T1000 (cell line): ENCODE measurements at regions not wholly inside any gene's neighbourhood (a gene's known extent, or its start where the extent isn't known, plus 50 kb on each side); places are given as distances from the start of the nearest gene placed in this dataset.
"Not testable (repeated sequence)": the region's sequence is repeated elsewhere in the genome, so short reads cannot be mapped to it uniquely, and the experiment has no call there.

Experiments used
- DNase-seq: peaks from one replicate; lab custom pipeline; 2025; ENCODE audit warnings: mixed read lengths; lab: John Stamatoyannopoulos, UW

GRCh38 chr18:22701326-22701725 is 231.8 kb upstream of the RBBP8 start:
- no peak for DNase-seq

GRCh38 chr18:22701795-22702194 is 231.3 kb upstream of the RBBP8 start:
- DNase-seq, result no peak

- no peak for DNase-seq
These were observed 230.3 kb upstream of the RBBP8 start for GRCh38 chr18:22702806-22703205.

- DNase-seq, result no peak
These were observed 229.1 kb upstream of the RBBP8 start for GRCh38 chr18:22703883-22704585.

- DNase-seq, result no peak
These were observed 228.6 kb upstream of the RBBP8 start for GRCh38 chr18:22704586-22704918.

- no peak for DNase-seq
These were observed 227.8 kb upstream of the RBBP8 start for GRCh38 chr18:22705328-22705727.

GRCh38 chr18:22706025-22706424 is 227.1 kb upstream of the RBBP8 start:
- not testable (repeated sequence) for DNase-seq

- DNase-seq, result no peak
These were observed 223.7 kb upstream of the RBBP8 start for GRCh38 chr18:22709288-22710060.

GRCh38 chr18:22710673-22711191 is 222.4 kb upstream of the RBBP8 start:
- DNase-seq, result no peak

- DNase-seq, result no peak
These were observed 221.9 kb upstream of the RBBP8 start for GRCh38 chr18:22711192-22711685.

- no peak for DNase-seq
These were observed 219.6 kb upstream of the RBBP8 start for GRCh38 chr18:22713511-22713910.

- not testable (repeated sequence) for DNase-seq
These were observed 215.6 kb upstream of the RBBP8 start for GRCh38 chr18:22717536-22717935.

GRCh38 chr18:22723221-22723620 is 209.9 kb upstream of the RBBP8 start:
- no peak for DNase-seq

GRCh38 chr18:22723773-22724172 is 209.4 kb upstream of the RBBP8 start:
- no peak for DNase-seq

- no peak for DNase-seq
These were observed 206.7 kb upstream of the RBBP8 start for GRCh38 chr18:22726469-22726868.

- DNase-seq, result no peak
These were observed 205.1 kb upstream of the RBBP8 start for GRCh38 chr18:22728016-22728415.

GRCh38 chr18:22728481-22729105 is 204.5 kb upstream of the RBBP8 start:
- DNase-seq, result no peak

- DNase-seq, result no peak
These were observed 201.7 kb upstream of the RBBP8 start for GRCh38 chr18:22731398-22731797.

GRCh38 chr18:22734105-22734661 is 198.9 kb upstream of the RBBP8 start:
- no peak for DNase-seq

- DNase-seq, result no peak
These were observed 198.1 kb upstream of the RBBP8 start for GRCh38 chr18:22734791-22735627.

- DNase-seq, result no peak
These were observed 196.1 kb upstream of the RBBP8 start for GRCh38 chr18:22737054-22737453.
